Ovary (tissue), 3 donors: ENCODE measurements at regions not wholly inside any gene's neighbourhood (a gene's known extent, or its start where the extent isn't known, plus 50 kb on each side); places are given as distances from the start of the nearest gene placed in this dataset.

ENCODE experiments used
- CTCF ChIP-seq, 3 donors: fragments of 450-650 bp in 2 of 3; fragments of 200-600 bp in 1 of 3; IDR thresholded peaks; one replicate each; pipeline versions ENCODE4 v1.5.1 to v1.8.0; 2016 to 2022; ENCODE audit warnings: antibody characterized with exemption in 3 of 3, mild to moderate bottlenecking in 1 of 3
- EP300 ChIP-seq: sonication (generic); formaldehyde crosslinking; IDR thresholded peaks from one replicate; pipeline ENCODE4 v1.6.1; 2017; ENCODE audit warnings: antibody characterized with exemption
- donor health status: DM: no; HTN: no; CAD: no.

GRCh38 chr3:144178607-144179006 is 207.0 kb downstream of the DIPK2A start:
- no peak for TF ChIP-seq CTCF (IDR thresholded peaks at IDR 0.05)
- TF ChIP-seq EP300, result no peak
